ENCODE measurements at regions not wholly inside any gene's neighbourhood (a gene's known extent, or its start where the extent isn't known, plus 50 kb on each side); places are given as distances from the start of the nearest gene placed in this dataset.

- no peak for DNase-seq (ENCODE audit: low spot score)
Observed at GRCh38 chr16:66265556-66266141, 100.8 kb upstream of the CDH5 start.

GRCh38 chr16:66265048-66265415, 101.5 kb upstream of the CDH5 start:
- DNase-seq (ENCODE audit: low spot score): no peak

- no peak for DNase-seq (ENCODE audit: low spot score)
Observed at GRCh38 chr16:66264311-66265047, 102.0 kb upstream of the CDH5 start.

- no peak for DNase-seq (ENCODE audit: low spot score)
Observed at GRCh38 chr16:66263973-66264310, 102.5 kb upstream of the CDH5 start.

GRCh38 chr16:66263168-66263972, 103.1 kb upstream of the CDH5 start:
- no peak for DNase-seq (ENCODE audit: low spot score)

- no peak for DNase-seq (ENCODE audit: low spot score)
Observed at GRCh38 chr16:66262253-66263167, 104.0 kb upstream of the CDH5 start.

- DNase-seq (ENCODE audit: low spot score): no peak
Observed at GRCh38 chr16:66261826-66262225, 104.7 kb upstream of the CDH5 start.

GRCh38 chr16:66260522-66261254, 105.8 kb upstream of the CDH5 start:
- DNase-seq (ENCODE audit: low spot score): no peak

- no peak for DNase-seq (ENCODE audit: low spot score)
Observed at GRCh38 chr16:66258916-66259845, 107.3 kb upstream of the CDH5 start.

GRCh38 chr16:66256919-66257318, 109.6 kb upstream of the CDH5 start:
- DNase-seq (ENCODE audit: low spot score): no peak

GRCh38 chr16:66255647-66256046, 110.8 kb upstream of the CDH5 start:
- no peak for DNase-seq (ENCODE audit: low spot score)

GRCh38 chr16:66254751-66255150, 111.7 kb upstream of the CDH5 start:
- no peak for DNase-seq (ENCODE audit: low spot score)

GRCh38 chr16:66254106-66254505, 112.4 kb upstream of the CDH5 start:
- no peak for DNase-seq (ENCODE audit: low spot score)

- DNase-seq (ENCODE audit: low spot score): no peak
Observed at GRCh38 chr16:66251476-66252160, 114.9 kb upstream of the CDH5 start.

- DNase-seq (ENCODE audit: low spot score): peak; percentile 71
Observed at GRCh38 chr16:66250686-66251431, 115.6 kb upstream of the CDH5 start.

GRCh38 chr16:66247516-66248481, 118.7 kb upstream of the CDH5 start:
- no peak for DNase-seq (ENCODE audit: low spot score)

- DNase-seq (ENCODE audit: low spot score): no peak
Observed at GRCh38 chr16:66245868-66246267, 120.6 kb upstream of the CDH5 start.

- DNase-seq (ENCODE audit: low spot score): no peak
Observed at GRCh38 chr16:66245072-66245471, 121.4 kb upstream of the CDH5 start.

All from hepatic stellate cell (primary cell).